Mesodermal cell (in vitro differentiated cells): ENCODE measurements at regions not wholly inside any gene's neighbourhood (a gene's known extent, or its start where the extent isn't known, plus 50 kb on each side); places are given as distances from the start of the nearest gene placed in this dataset.

Experiments used
- H3K27ac ChIP-seq: 2 replicates; pipeline ENCODE4 v1.7.0; 2013; ENCODE audit warnings: mild to moderate bottlenecking, low read depth, low read length, moderate library complexity; ENCODE audit not compliant: severe bottlenecking
- H3K36me3 ChIP-seq: 2 replicates; pipeline ENCODE4 v1.7.1; 2013; ENCODE audit warnings: mild to moderate bottlenecking, low read length, moderate library complexity; ENCODE audit not compliant: control insufficient read depth, insufficient read depth
- H3K4me1 ChIP-seq: one replicate; pipeline ENCODE4 v1.7.1; 2013; ENCODE audit warnings: mild to moderate bottlenecking, low read length; ENCODE audit not compliant: insufficient read depth, control insufficient read depth, poor library complexity, severe bottlenecking
- H3K4me3 ChIP-seq: 2 replicates; pipeline ENCODE4 v1.7.0; 2013; ENCODE audit warnings: low read length, control low read depth, mild to moderate bottlenecking; ENCODE audit not compliant: insufficient read depth, poor library complexity, severe bottlenecking; ENCODE audit errors: extremely low read depth
- H3K9me3 ChIP-seq: 2 replicates; pipeline ENCODE4 v1.7.1; 2013; ENCODE audit warnings: mild to moderate bottlenecking, low read length, moderate library complexity; ENCODE audit not compliant: control insufficient read depth
- WGBS, 2 experiments: methylation state at CpG; one replicate each; pipeline ENCODE4 v1.1.5; 2013; ENCODE audit warnings: missing lambda C conversion rate in 2 of 2; ENCODE audit not compliant: insufficient coverage in 2 of 2; 5-methylcytosine and 5-hydroxymethylcytosine counted together

DNA sequence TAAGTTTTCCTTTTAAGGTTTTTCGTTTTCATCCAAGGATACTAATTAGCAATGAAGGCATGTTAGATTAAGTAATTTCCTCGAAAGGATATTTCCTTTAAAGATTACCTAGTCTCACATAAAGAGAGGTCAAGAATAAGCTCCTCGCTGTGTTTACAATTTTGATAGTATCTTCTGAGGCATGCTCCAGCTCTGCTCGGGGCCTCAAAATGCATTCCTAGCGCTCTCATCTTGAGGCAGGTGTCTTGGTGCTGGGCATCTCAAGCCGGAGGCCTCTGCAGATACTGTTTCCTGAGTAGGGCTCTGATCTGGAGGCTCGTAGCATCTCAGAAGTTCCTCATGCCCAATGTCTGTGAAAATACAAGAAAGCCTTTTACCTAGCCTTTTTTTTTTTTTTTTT is 128.6 kb upstream of the SNX19 start:
- Histone ChIP-seq H3K36me3 (no peaks in the 10 kb centered on the region), H3K4me3 (no peak overlapping the region), H3K27ac (no peak overlapping the region), H3K4me1 (no peaks in the 10 kb centered on the region), H3K9me3 (no peaks in the 10 kb centered on the region)
- WGBS, 2 experiments: 91 to 100% methylated on average over 4 of the region's 7 CpGs

DNA sequence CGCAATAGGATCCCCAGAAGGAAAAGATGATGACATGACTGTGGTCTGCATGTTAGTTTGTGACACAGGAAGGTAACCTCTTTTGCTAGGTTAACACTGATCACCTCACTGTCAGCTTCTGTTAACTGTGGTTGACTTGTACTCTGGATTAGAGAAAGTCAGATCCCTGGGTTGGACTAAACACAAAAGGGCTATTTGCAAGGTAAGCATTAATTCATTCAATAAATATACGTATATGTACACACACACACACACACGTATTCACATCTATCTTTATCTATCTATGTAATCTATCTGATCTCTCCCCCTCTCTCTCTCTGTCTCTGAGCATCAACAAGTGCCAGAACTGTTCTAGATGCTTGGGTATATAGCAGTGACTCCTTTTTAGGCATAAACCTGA is 136.1 kb upstream of the SNX19 start:
- H3K36me3 ChIP-seq: no peaks in the 10 kb centered on the region
- H3K27ac ChIP-seq: no peak overlapping the region
- no peaks in the 10 kb centered on the region for H3K4me1 ChIP-seq
- 80 to 97% methylated on average over 2 to 3 of the region's 3 CpGs for WGBS, 2 experiments
- no peaks in the 10 kb centered on the region for H3K9me3 ChIP-seq
- no peak overlapping the region for H3K4me3 ChIP-seq

- 67 to 89% methylated on average over 1 of the region's 2 CpGs for WGBS, 2 experiments
- Histone ChIP-seq H3K4me3 (no peak overlapping the region), H3K27ac (no peak overlapping the region), H3K4me1 (no peaks in the 10 kb centered on the region), H3K9me3 (no peaks in the 10 kb centered on the region), H3K36me3 (no peaks in the 10 kb centered on the region)
Observed at GRCh38 chr11:131056036-131056435, 139.8 kb upstream of the SNX19 start.

DNA sequence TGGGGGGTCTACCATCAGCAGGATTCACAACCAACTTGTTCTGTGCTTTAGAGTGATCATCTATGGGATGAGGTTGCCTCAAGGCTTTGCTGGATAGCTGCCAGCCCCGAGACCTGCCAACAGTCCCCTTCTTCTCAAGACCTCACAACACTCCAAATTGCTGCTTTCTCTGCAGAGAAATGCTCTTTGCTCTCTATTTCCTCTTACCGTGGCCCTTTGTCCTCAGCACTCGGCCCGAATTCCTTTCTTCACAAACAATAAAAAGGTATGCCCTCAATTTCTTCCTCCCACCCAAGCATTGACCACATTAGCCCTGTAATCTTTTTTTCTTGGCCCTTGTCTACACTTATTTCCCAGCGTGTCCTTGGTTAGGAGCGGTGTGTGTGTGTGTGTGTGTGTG is 147.4 kb upstream of the SNX19 start:
- Histone ChIP-seq H3K4me3 (no peak overlapping the region), H3K36me3 (no peaks in the 10 kb centered on the region), H3K4me1 (no peaks in the 10 kb centered on the region), H3K27ac (no peak overlapping the region), H3K9me3 (no peaks in the 10 kb centered on the region)
- 25 to 49% methylated on average over 4 of the region's 6 CpGs for WGBS, 2 experiments

DNA sequence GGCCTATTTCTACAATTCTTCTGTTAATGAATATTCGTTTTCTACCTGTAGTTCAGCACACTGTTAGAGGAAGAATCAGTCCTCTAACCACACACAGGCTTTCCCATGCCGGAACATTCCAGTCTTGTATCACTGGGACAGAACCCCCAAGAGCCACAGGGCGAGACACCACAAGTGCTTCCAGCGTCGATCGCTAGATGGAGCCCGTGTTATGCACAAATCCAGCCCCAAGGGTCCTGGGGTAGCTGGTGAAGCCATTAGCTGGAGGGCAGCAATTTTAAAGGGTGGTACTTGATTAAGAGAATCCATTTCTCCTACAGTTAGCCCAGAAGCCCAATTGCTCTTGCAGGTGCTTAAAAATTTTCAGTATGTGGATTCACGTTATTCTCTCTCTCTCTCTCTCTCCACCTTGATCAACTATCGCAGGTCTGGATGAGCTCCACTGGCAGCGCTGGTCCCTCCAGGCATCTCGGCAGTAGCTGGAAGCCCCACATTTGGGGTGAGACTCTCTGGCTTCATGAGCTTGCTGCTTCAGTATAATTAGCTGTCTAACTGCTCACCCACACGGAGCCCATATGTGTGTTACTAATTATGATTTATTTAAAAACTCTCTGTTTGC is 148.2 kb upstream of the SNX19 start:
- WGBS, 2 experiments: 25 to 33% methylated on average over 7 to 8 of the region's 12 CpGs
- no peak overlapping the region for H3K27ac ChIP-seq
- no peak overlapping the region for H3K4me3 ChIP-seq
- no peaks in the 10 kb centered on the region for H3K4me1 ChIP-seq
- H3K9me3 ChIP-seq: no peaks in the 10 kb centered on the region
- H3K36me3 ChIP-seq: no peaks in the 10 kb centered on the region

DNA sequence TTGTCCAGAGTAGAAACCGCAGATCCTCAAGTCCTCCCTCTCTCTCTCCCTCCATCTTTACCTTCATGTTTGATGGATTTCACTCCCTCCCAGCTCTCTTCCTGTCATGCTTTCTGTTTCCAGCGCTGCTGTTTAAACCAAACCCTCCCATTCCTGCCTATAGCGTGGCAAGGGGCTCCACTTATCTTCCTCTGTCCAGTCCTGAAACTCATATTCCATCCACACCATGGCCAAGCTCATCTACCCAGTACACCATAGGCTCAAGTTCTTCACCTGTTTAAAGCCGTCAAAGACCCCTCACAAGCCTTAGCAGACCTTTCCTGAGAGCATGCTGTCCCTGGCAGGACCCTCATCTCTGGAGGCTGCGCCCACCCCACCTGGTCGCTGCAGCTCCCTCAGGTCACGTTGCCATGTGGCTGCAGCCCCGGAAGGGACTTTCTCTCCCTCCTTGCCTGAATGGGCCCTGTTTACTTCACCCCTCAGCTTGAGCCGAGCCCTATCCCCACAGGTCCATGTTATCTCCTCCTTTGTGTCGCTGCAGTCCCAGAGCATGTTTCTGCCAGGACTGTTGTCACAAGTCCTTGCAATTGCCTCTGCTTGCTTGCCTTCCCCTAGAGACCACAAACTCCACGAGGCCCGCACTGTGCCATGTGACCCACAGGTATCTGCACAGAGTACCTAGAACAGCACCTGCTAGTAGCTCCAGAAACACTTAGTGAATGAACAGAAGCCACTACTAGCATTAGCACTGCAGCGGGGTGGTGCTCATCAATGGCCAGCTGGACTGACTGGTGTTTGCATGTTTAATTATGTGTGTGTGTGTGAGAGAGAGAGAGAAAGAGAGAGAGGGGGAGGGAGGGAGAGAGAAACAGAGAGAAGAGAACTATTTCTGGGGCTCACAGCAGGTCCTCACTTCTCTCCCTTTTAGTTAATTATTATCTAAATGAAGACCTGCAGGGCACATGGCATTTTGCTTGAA is 149.4 kb upstream of the SNX19 start:
- Histone ChIP-seq H3K36me3 (no peaks in the 10 kb centered on the region), H3K9me3 (no peaks in the 10 kb centered on the region), H3K4me1 (no peaks in the 10 kb centered on the region), H3K4me3 (no peak overlapping the region), H3K27ac (no peak overlapping the region)
- WGBS, 2 experiments: 89 to 96% methylated on average over 10 to 11 of the region's 13 CpGs

DNA sequence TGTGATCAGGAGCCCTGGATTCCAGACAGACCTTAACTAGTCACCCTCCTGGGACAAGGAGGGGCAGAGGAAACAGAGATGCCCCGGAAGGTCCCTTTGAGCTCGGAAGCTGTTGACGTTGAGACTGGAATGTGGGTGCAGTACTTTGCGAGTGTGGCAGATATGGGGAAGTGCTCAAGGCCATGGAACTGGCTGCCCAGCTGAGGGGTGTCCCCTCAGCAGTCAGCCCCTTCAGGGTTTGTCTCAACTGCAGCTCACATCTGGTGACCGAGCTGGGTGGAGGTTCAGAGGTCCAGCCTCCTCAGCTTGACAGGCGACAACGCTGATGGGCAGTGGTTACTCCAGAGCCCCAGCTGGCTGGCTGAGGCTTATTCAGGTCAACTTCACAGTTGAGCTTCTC is 150.3 kb upstream of the SNX19 start:
- Histone ChIP-seq H3K27ac (no peak overlapping the region), H3K4me3 (no peak overlapping the region), H3K9me3 (no peaks in the 10 kb centered on the region), H3K36me3 (no peaks in the 10 kb centered on the region), H3K4me1 (no peaks in the 10 kb centered on the region)
- WGBS, 2 experiments: 89 to 97% methylated on average over 6 to 7 of the region's 7 CpGs

GRCh38 chr11:131070365-131070764 is 154.1 kb upstream of the SNX19 start:
- H3K36me3 ChIP-seq: no peaks in the 10 kb centered on the region
- H3K4me3 ChIP-seq: no peak overlapping the region
- no peaks in the 10 kb centered on the region for H3K4me1 ChIP-seq
- no peaks in the 10 kb centered on the region for H3K9me3 ChIP-seq
- 89 to 94% methylated on average over 4 of the region's 4 CpGs for WGBS, 2 experiments
- no peak overlapping the region for H3K27ac ChIP-seq

DNA sequence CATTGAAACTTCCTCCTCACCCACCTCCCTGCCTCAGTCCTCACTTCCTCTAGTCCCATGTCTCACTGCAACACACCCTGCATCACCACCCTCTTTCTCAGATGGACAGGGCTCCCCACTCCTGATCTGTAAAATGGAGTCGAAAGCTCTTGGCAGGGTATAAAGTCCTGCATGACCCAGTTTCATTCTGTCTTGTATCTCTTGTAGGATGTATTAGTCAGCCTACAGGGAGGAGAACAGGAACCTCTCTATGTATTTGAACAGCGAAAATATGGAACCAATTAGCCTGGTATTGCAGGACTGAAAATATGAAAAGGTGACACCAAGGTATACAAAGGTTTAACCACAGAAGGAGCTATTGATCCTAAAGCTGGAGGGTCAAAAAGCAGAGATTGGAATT is 156.9 kb upstream of the SNX19 start:
- no peaks in the 10 kb centered on the region for H3K36me3 ChIP-seq
- no peaks in the 10 kb centered on the region for H3K9me3 ChIP-seq
- H3K4me3 ChIP-seq: no peak overlapping the region
- H3K4me1 ChIP-seq: no peaks in the 10 kb centered on the region
- WGBS, 2 experiments: 90 to 100% methylated on average over 1 of the region's 2 CpGs
- H3K27ac ChIP-seq: no peak overlapping the region

DNA sequence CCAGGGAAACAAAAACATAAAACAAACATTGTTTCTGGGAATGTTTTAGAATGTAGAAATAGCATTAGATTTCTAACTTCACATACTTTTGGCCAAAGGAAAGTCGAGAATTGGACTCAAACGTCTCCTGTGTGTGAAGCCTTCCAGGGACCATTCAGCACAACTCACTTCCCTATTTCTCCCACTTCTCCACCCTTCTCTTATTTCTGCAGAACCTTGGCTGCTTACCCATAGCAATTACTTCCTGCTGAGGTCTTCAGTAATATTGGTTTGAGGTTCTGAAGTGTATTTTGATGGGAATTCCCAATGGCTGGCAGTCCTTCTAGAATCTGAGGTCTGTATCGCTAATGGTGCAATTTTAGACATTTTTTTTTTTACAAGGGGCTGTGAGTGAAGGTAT is 158.3 kb upstream of the SNX19 start:
- no peaks in the 10 kb centered on the region for H3K36me3 ChIP-seq
- H3K4me1 ChIP-seq: no peaks in the 10 kb centered on the region
- WGBS, 2 experiments: 81 to 96% methylated on average over 2 of the region's 3 CpGs
- no peak overlapping the region for H3K27ac ChIP-seq
- H3K9me3 ChIP-seq: no peaks in the 10 kb centered on the region
- no peak overlapping the region for H3K4me3 ChIP-seq

GRCh38 chr11:131077340-131077739 is 161.1 kb upstream of the SNX19 start:
- no peak overlapping the region for H3K27ac ChIP-seq
- no peak overlapping the region for H3K4me3 ChIP-seq
- no peaks in the 10 kb centered on the region for H3K9me3 ChIP-seq
- H3K4me1 ChIP-seq: no peaks in the 10 kb centered on the region
- H3K36me3 ChIP-seq: no peaks in the 10 kb centered on the region
